ENCODE measurements at regions not wholly inside any gene's neighbourhood (a gene's known extent, or its start where the extent isn't known, plus 50 kb on each side); places are given as distances from the start of the nearest gene placed in this dataset.
A peak's percentile ranks its signal among the peaks of the same experiment; 100 is the strongest.

DNA sequence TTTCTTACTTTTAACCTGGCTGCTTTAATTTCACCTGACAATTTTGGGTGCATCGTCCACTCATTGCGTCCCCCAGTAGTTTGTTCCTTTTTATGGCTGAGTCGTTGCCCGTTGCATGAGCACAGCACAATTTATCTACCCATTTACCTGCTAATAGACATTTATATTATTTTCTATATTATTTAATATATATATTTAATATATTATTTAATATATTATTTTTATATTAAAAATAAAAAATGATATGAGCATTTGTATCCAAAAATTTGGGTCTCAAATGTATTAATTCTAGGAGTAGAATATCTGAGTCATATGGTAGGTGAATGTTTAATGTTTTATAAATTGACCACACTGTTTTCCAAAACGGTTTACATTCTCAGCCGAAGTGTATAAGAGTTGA, 300.2 kb downstream of the THBS2 start:
- WGBS, 2 donors = 87 to 93% methylated on average over 6 of the region's 6 CpGs
- H3K9me3 ChIP-seq = no peaks in the 10 kb centered on the region
- H3K27me3 ChIP-seq = no peaks in the 10 kb centered on the region
- peaks cover 0 to 61% (median 40%) of the 10 kb centered on the region in 4 donors for H3K4me1 ChIP-seq
- DNase-seq = no peak
- TF ChIP-seq EP300 (IDR thresholded peaks at IDR 0.05) (no peak), POLR2A (IDR thresholded peaks at IDR 0.05) (no peak), POLR2AphosphoS5 (IDR thresholded peaks at IDR 0.05) (no peak)
- TF ChIP-seq, protein P1, sequence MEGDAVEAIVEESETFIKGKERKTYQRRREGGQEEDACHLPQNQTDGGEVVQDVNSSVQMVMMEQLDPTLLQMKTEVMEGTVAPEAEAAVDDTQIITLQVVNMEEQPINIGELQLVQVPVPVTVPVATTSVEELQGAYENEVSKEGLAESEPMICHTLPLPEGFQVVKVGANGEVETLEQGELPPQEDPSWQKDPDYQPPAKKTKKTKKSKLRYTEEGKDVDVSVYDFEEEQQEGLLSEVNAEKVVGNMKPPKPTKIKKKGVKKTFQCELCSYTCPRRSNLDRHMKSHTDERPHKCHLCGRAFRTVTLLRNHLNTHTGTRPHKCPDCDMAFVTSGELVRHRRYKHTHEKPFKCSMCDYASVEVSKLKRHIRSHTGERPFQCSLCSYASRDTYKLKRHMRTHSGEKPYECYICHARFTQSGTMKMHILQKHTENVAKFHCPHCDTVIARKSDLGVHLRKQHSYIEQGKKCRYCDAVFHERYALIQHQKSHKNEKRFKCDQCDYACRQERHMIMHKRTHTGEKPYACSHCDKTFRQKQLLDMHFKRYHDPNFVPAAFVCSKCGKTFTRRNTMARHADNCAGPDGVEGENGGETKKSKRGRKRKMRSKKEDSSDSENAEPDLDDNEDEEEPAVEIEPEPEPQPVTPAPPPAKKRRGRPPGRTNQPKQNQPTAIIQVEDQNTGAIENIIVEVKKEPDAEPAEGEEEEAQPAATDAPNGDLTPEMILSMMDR (IDR thresholded peaks at IDR 0.05) = no peak
- no peaks in the 10 kb centered on the region for H3K36me3 ChIP-seq
- peak overlapping the region in 2 of 4 donors; percentile 75 to 84 for H3K27ac ChIP-seq
- intact Hi-C loops (cut with DNase I) = loop anchor here (5.0 to 10.0 kb wide), 3 partner anchors 119 to 751 kb away; partner anchors contain the start of genes C6orf120 and WDR27
- no peak overlapping the region for H3K4me3 ChIP-seq

DNA sequence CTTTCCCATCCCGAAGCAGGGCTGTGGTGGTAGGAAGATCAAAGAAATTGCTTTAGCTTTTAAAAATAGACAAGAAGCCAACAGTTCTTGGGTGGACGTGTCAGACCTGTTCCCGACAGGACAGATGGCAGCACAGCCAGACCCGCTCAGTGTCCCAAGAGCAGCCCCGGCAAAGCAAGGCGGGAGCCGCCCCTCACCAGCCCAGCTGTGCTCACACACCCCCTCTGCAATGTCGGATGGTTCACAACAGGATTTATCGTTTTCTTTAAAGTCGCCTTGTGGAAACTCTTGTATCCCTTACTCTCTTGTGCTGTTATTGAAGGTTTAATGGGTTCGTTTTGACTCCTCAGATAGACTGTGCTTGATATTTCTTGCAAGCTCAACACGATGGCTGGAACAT, 302.4 kb downstream of the THBS2 start:
- Histone ChIP-seq H3K9me3 (no peaks in the 10 kb centered on the region), H3K4me1 (peaks cover 0 to 62% (median 38%) of the 10 kb centered on the region in 4 donors), H3K27me3 (no peaks in the 10 kb centered on the region), H3K4me3 (peak overlapping the region in 2 of 4 donors; percentile 21 to 24), H3K27ac (peak overlapping the region; percentile 57 to 84 (median 78)), H3K36me3 (no peaks in the 10 kb centered on the region)
- WGBS, 2 donors = 78 to 84% methylated on average over 12 of the region's 12 CpGs
- DNase-seq = no peak
- TF ChIP-seq, protein P1 (IDR thresholded peaks at IDR 0.05) = no peak
- TF ChIP-seq POLR2A (IDR thresholded peaks at IDR 0.05) (no peak), POLR2AphosphoS5 (IDR thresholded peaks at IDR 0.05) (no peak), EP300 (IDR thresholded peaks at IDR 0.05) (no peak)
- intact Hi-C loops (cut with DNase I) = loop anchor here (5.0 to 10.0 kb wide), 3 partner anchors 121 to 754 kb away; partner anchors contain the start of genes C6orf120 and WDR27

DNA sequence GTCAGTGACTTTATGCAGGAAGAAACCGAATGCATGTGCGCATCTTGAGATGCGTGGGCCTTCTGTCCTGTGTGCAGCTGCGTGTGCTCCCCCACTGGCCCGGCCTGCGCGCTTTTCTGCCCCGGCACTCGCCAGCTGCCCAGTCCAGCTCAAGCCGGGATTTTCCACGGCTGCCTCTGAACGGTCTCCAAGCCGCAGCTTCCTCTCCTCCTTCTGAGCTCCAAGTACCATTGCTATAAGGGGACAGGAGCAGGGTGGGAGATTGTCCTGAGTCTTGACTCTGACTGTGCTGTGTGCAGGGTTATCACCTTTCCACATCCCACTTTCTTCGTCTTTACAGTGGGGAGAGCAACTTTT, 302.8 kb downstream of the THBS2 start:
- WGBS, 2 donors = 80 to 90% methylated on average over 14 of the region's 14 CpGs
- intact Hi-C loops (cut with DNase I) = loop anchor here (5.0 to 10.0 kb wide), 3 partner anchors 121 to 754 kb away; partner anchors contain the start of genes C6orf120 and WDR27
- peak; percentile 76 for DNase-seq
- Histone ChIP-seq H3K4me1 (peaks cover 0 to 60% (median 38%) of the 10 kb centered on the region in 4 donors), H3K9me3 (no peaks in the 10 kb centered on the region), H3K27ac (peak overlapping the region; percentile 57 to 84 (median 78)), H3K4me3 (peak overlapping the region in 2 of 4 donors; percentile 21 to 24), H3K27me3 (no peaks in the 10 kb centered on the region), H3K36me3 (no peaks in the 10 kb centered on the region)
- peak in 1 of 4 donors; percentile 37 for TF ChIP-seq POLR2AphosphoS5 (IDR thresholded peaks at IDR 0.05)
- TF ChIP-seq, protein P1 (IDR thresholded peaks at IDR 0.05) = no peak

DNA sequence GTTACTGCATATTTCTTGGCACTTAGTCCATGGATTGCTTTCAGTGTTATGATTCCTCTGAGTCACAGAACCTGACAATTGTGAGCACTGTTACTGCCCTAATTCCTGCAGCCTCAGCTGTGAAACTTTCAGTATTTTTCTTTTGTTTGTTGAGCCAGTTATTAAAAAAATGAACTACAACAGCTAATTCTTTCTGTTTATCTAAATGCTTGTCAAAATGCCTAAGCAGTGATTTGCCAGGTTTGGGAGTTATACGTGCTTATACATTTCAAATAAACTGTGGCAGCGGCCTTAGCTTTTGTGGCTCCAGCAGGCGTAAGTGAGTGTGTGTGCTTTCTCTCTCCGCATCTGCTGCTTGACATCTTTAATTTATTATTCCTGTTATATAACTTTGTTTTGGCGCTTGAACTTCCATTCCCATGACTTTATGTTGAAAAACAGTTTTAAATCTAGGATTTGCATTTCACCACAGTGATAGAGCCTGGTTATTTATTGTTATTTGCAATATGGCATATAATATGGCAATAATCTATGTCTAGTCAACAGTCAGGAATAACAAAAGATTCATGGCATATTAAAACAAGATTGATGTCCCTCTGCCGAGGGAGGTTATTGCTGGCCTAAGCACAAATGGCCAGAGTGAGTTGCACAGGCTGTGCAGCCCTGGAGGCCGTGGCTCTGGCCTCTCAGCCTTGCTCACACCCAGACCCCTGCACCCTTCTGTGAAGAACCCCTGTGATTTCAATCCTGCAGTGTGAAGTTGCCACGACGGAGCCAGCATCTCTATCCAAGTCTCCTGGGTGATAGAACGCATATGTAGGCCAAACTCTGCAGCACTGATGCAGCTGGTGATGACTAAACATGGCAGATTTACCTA, 303.4 kb downstream of the THBS2 start:
- no peak for DNase-seq
- H3K4me3 ChIP-seq = peak overlapping the region in 2 of 4 donors; percentile 21 to 24
- H3K4me1 ChIP-seq = peaks cover 0 to 60% (median 38%) of the 10 kb centered on the region in 4 donors
- intact Hi-C loops (cut with DNase I) = loop anchor here (5.0 to 10.0 kb wide), 3 partner anchors 122 to 755 kb away; partner anchors contain the start of genes C6orf120 and WDR27
- no peaks in the 10 kb centered on the region for H3K9me3 ChIP-seq
- 61 to 75% methylated on average over 10 of the region's 10 CpGs for WGBS, 2 donors
- TF ChIP-seq POLR2AphosphoS5 (IDR thresholded peaks at IDR 0.05) (peak; percentile 45 to 81 (median 72)), POLR2A (IDR thresholded peaks at IDR 0.05) (no peak), EP300 (IDR thresholded peaks at IDR 0.05) (peak in 3 of 4 donors; percentile 18 to 57 (median 32))
- TF ChIP-seq, protein P1 (IDR thresholded peaks at IDR 0.05) = peak in 1 of 4 experiments; percentile 5
- no peaks in the 10 kb centered on the region for H3K36me3 ChIP-seq
- H3K27ac ChIP-seq = peak overlapping the region; percentile 57 to 84 (median 78)
- no peaks in the 10 kb centered on the region for H3K27me3 ChIP-seq
